Bronchial epithelial cell (primary cell): ENCODE measurements at regions not wholly inside any gene's neighbourhood (a gene's known extent, or its start where the extent isn't known, plus 50 kb on each side); places are given as distances from the start of the nearest gene placed in this dataset.

ENCODE experiments used
- DNase-seq: peaks from one replicate; pipeline ENCODE4 v3.0.0-alpha.2; 2010; ENCODE audit warnings: low read depth
- FAIRE-seq: peaks from 2 replicates; lab custom pipeline; 2011; peaks lifted over from hg19 to GRCh38; lab: Jason Lieb, UNC
- H3K27me3 ChIP-seq: 2 replicates; pipeline ENCODE4 v1.5.1; 2011; ENCODE audit warnings: low read length; ENCODE audit not compliant: control insufficient read depth, insufficient read depth
- H3K36me3 ChIP-seq: 2 replicates; pipeline ENCODE4 v1.5.1; 2011; ENCODE audit warnings: low read length; ENCODE audit not compliant: control insufficient read depth, insufficient read depth
- H3K4me3 ChIP-seq: 2 replicates; pipeline ENCODE4 v1.5.1; 2011; ENCODE audit warnings: mild to moderate bottlenecking, low read depth, low read length, control low read depth
- CTCF ChIP-seq: IDR thresholded peaks from 2 replicates; pipeline ENCODE4 v1.5.1; 2011; ENCODE audit warnings: mild to moderate bottlenecking, moderate library complexity, low read length, control low read depth, inconsistent platforms; ENCODE audit not compliant: insufficient read depth, severe bottlenecking

- TF ChIP-seq CTCF, result no peak
- no peak overlapping the region for H3K4me3 ChIP-seq
- H3K27me3 ChIP-seq, result no peaks in the 10 kb centered on the region
- no peaks in the 10 kb centered on the region for H3K36me3 ChIP-seq
- FAIRE-seq (no peak), DNase-seq (no peak)
These were observed 154.9 kb downstream of the ZNF608 start for GRCh38 chr5:124591583-124591982.

GRCh38 chr5:124590686-124591085, 155.8 kb downstream of the ZNF608 start:
- TF ChIP-seq CTCF, result no peak
- no peak for FAIRE-seq
- Histone ChIP-seq H3K36me3 (no peaks in the 10 kb centered on the region), H3K27me3 (no peaks in the 10 kb centered on the region), H3K4me3 (no peak overlapping the region)
- no peak for DNase-seq

- no peak for TF ChIP-seq CTCF
- no peak overlapping the region for H3K4me3 ChIP-seq
- peak; percentile 29 for DNase-seq
- no peaks in the 10 kb centered on the region for H3K36me3 ChIP-seq
- no peaks in the 10 kb centered on the region for H3K27me3 ChIP-seq
- no peak for FAIRE-seq
These were observed 159.2 kb downstream of the ZNF608 start for GRCh38 chr5:124587280-124587679.

- no peak for FAIRE-seq
- Histone ChIP-seq H3K36me3 (no peaks in the 10 kb centered on the region), H3K27me3 (no peaks in the 10 kb centered on the region), H3K4me3 (no peak overlapping the region)
- no peak for TF ChIP-seq CTCF
- peak; percentile 59 for DNase-seq
These were observed 161.3 kb downstream of the ZNF608 start for GRCh38 chr5:124584991-124585715.

- DNase-seq (peak; percentile 96), FAIRE-seq (peak; percentile 79)
- no peaks in the 10 kb centered on the region for H3K36me3 ChIP-seq
These were observed 162.7 kb downstream of the ZNF608 start for GRCh38 chr5:124583469-124584350.

More at GRCh38 chr5:124583469-124584350, 162.7 kb downstream of the ZNF608 start:
- Histone ChIP-seq H3K27me3 (no peaks in the 10 kb centered on the region), H3K4me3 (no peak overlapping the region)
- TF ChIP-seq CTCF, result no peak
